Astrocyte (in vitro differentiated cells and primary cell): ENCODE measurements at regions not wholly inside any gene's neighbourhood (a gene's known extent, or its start where the extent isn't known, plus 50 kb on each side); places are given as distances from the start of the nearest gene placed in this dataset.
A peak's percentile ranks its signal among the peaks of the same experiment; 100 is the strongest.

ENCODE experiments used
- DNase-seq: peaks from one replicate; pipeline ENCODE4 v3.0.0-alpha.2; 2010; ENCODE audit warnings: low read depth
- FAIRE-seq: peaks from 2 replicates; lab custom pipeline; 2011; peaks lifted over from hg19 to GRCh38; lab: Jason Lieb, UNC
- H2AFZ ChIP-seq: 2 replicates; pipeline ENCODE4 v1.6.0; 2012; ENCODE audit warnings: low read depth, low read length, inconsistent platforms
- H3K27ac ChIP-seq: 2 replicates; pipeline ENCODE4 v1.5.1; 2011; ENCODE audit warnings: low read depth, low read length, inconsistent platforms
- H3K27me3 ChIP-seq: 2 replicates; pipeline ENCODE4 v1.6.0; 2011; ENCODE audit warnings: low read length, inconsistent platforms; ENCODE audit not compliant: insufficient read depth
- H3K36me3 ChIP-seq: 2 replicates; pipeline ENCODE4 v1.5.1; 2011; ENCODE audit warnings: low read length, inconsistent platforms; ENCODE audit not compliant: insufficient read depth
- H3K4me1 ChIP-seq: 2 replicates; pipeline ENCODE4 v1.5.1; 2011; ENCODE audit warnings: low read length, inconsistent platforms; ENCODE audit not compliant: insufficient read depth
- H3K4me2 ChIP-seq: 2 replicates; pipeline ENCODE4 v1.6.0; 2012; ENCODE audit warnings: low read length, inconsistent platforms
- H3K4me3 ChIP-seq: 2 replicates; pipeline ENCODE4 v1.5.1; 2011; ENCODE audit warnings: low read depth, mild to moderate bottlenecking, low read length, inconsistent platforms; ENCODE audit not compliant: insufficient read depth
- H3K79me2 ChIP-seq: 2 replicates; pipeline ENCODE4 v1.6.0; 2012; ENCODE audit warnings: mild to moderate bottlenecking, low read length, inconsistent platforms; ENCODE audit not compliant: insufficient read depth
- H3K9ac ChIP-seq: 2 replicates; pipeline ENCODE4 v1.6.0; 2012; ENCODE audit warnings: mild to moderate bottlenecking, low read length, inconsistent platforms
- H3K9me3 ChIP-seq: 2 replicates; pipeline ENCODE4 v1.5.1; 2012; ENCODE audit warnings: low read depth, mild to moderate bottlenecking, low read length, inconsistent platforms; ENCODE audit not compliant: insufficient read depth
- H4K20me1 ChIP-seq: 2 replicates; pipeline ENCODE4 v1.6.0; 2012; ENCODE audit warnings: low read length, inconsistent platforms; ENCODE audit not compliant: insufficient read depth
- H3K27ac Mint-ChIP-seq: one replicate; pipeline ENCODE4 v1.8.0; 2021; ENCODE audit warnings: mild to moderate bottlenecking, mixed read lengths; ENCODE audit not compliant: unreplicated experiment
- H3K27me3 Mint-ChIP-seq: one replicate; pipeline ENCODE4 v1.8.0; 2021; ENCODE audit warnings: low read depth, mixed read lengths; ENCODE audit not compliant: unreplicated experiment
- H3K36me3 Mint-ChIP-seq: one replicate; pipeline ENCODE4 v1.8.0; 2021; ENCODE audit warnings: low read depth, mixed read lengths; ENCODE audit not compliant: unreplicated experiment
- H3K4me1 Mint-ChIP-seq: one replicate; pipeline ENCODE4 v1.8.0; 2021; ENCODE audit warnings: low read depth, mixed read lengths; ENCODE audit not compliant: unreplicated experiment
- H3K4me3 Mint-ChIP-seq: one replicate; pipeline ENCODE4 v1.8.0; 2021; ENCODE audit warnings: mild to moderate bottlenecking, moderate library complexity, mixed read lengths; ENCODE audit not compliant: unreplicated experiment
- H3K9me3 Mint-ChIP-seq: one replicate; pipeline ENCODE4 v1.8.0; 2021; ENCODE audit warnings: mild to moderate bottlenecking, mixed read lengths; ENCODE audit not compliant: unreplicated experiment
- CTCF ChIP-seq: IDR thresholded peaks from 2 replicates; pipeline ENCODE4 v1.5.1; 2011; ENCODE audit warnings: low read depth, mild to moderate bottlenecking, inconsistent platforms, low read length, moderate library complexity; ENCODE audit not compliant: insufficient read depth
- EZH2 ChIP-seq: IDR thresholded peaks from 2 replicates; pipeline ENCODE4 v1.6.1; 2012; ENCODE audit warnings: mild to moderate bottlenecking, low read length, inconsistent platforms; ENCODE audit not compliant: insufficient read depth

GRCh38 chr12:92416385-92416812 lies 270.8 kb upstream of the BTG1 start:
- Mint-ChIP-seq H3K27me3 (no peaks in the 10 kb centered on the region), H3K4me3 (no peak overlapping the region), H3K27ac (no peak overlapping the region), H3K36me3 (no peaks in the 10 kb centered on the region), H3K4me1 (peaks cover 3% of the 10 kb centered on the region), H3K9me3 (no peaks in the 10 kb centered on the region)
- Histone ChIP-seq H2AFZ (no peak overlapping the region), H3K9ac (no peak overlapping the region), H3K27me3 (no peaks in the 10 kb centered on the region), H3K36me3 (no peaks in the 10 kb centered on the region), H3K4me3 (no peak overlapping the region), H3K4me1 (no peaks in the 10 kb centered on the region), H3K27ac (no peak overlapping the region), H3K79me2 (no peaks in the 10 kb centered on the region), H4K20me1 (no peaks in the 10 kb centered on the region), H3K4me2 (no peak overlapping the region), H3K9me3 (no peaks in the 10 kb centered on the region)
- TF ChIP-seq EZH2 (no peak), CTCF (no peak)
- DNase-seq (no peak), FAIRE-seq (no peak)

GRCh38 chr12:92414170-92415070 lies 268.8 kb upstream of the BTG1 start:
- no peaks in the 10 kb centered on the region for H3K27me3 Mint-ChIP-seq
- H3K9me3 ChIP-seq: no peaks in the 10 kb centered on the region
- no peak overlapping the region for H2AFZ ChIP-seq
- H3K27me3 ChIP-seq: no peaks in the 10 kb centered on the region
- peaks cover 3% of the 10 kb centered on the region for H3K4me1 Mint-ChIP-seq
- TF ChIP-seq EZH2: no peak
- no peak for TF ChIP-seq CTCF
- no peak overlapping the region for H3K4me3 ChIP-seq
- DNase-seq (no peak), FAIRE-seq (no peak)
- H3K9me3 Mint-ChIP-seq: peaks cover 2% of the 10 kb centered on the region
- no peaks in the 10 kb centered on the region for H3K36me3 Mint-ChIP-seq
- peak overlapping the region; percentile 16 for H3K27ac Mint-ChIP-seq
- H4K20me1 ChIP-seq: no peaks in the 10 kb centered on the region
- no peaks in the 10 kb centered on the region for H3K36me3 ChIP-seq
- no peak overlapping the region for H3K4me3 Mint-ChIP-seq
- no peak overlapping the region for H3K27ac ChIP-seq
- no peaks in the 10 kb centered on the region for H3K79me2 ChIP-seq
- no peaks in the 10 kb centered on the region for H3K4me1 ChIP-seq
- no peak overlapping the region for H3K4me2 ChIP-seq
- H3K9ac ChIP-seq: no peak overlapping the region

GRCh38 chr12:92413286-92413685 lies 267.6 kb upstream of the BTG1 start:
- TF ChIP-seq EZH2: no peak
- no peak for TF ChIP-seq CTCF
- H3K79me2 ChIP-seq: no peaks in the 10 kb centered on the region
- no peaks in the 10 kb centered on the region for H3K36me3 Mint-ChIP-seq
- H3K4me3 Mint-ChIP-seq: no peak overlapping the region
- H3K27ac Mint-ChIP-seq: no peak overlapping the region
- peaks cover 4% of the 10 kb centered on the region for H3K9me3 Mint-ChIP-seq
- H3K4me2 ChIP-seq: no peak overlapping the region
- H3K9ac ChIP-seq: no peak overlapping the region
- no peak for DNase-seq
- no peaks in the 10 kb centered on the region for H3K36me3 ChIP-seq
- FAIRE-seq: no peak
- no peaks in the 10 kb centered on the region for H3K4me1 ChIP-seq
- peaks cover 3% of the 10 kb centered on the region for H3K4me1 Mint-ChIP-seq
- H3K4me3 ChIP-seq: no peak overlapping the region
- no peak overlapping the region for H3K27ac ChIP-seq
- no peaks in the 10 kb centered on the region for H3K27me3 Mint-ChIP-seq
- no peak overlapping the region for H2AFZ ChIP-seq
- no peaks in the 10 kb centered on the region for H4K20me1 ChIP-seq
- H3K9me3 ChIP-seq: no peaks in the 10 kb centered on the region
- no peaks in the 10 kb centered on the region for H3K27me3 ChIP-seq
